OCI-LY3 (cell line): ENCODE measurements at regions not wholly inside any gene's neighbourhood (a gene's known extent, or its start where the extent isn't known, plus 50 kb on each side); places are given as distances from the start of the nearest gene placed in this dataset.

Experiments used
- H2AFZ ChIP-seq: fragments of 200-600, 300-600 bp; shearing (Covaris generic); 2 replicates; pipeline ENCODE4 v1.6.0; 2014; ENCODE audit warnings: antibody characterized with exemption, low read depth, low read length
- H3K27ac ChIP-seq: fragments of 200-600, 300-600 bp; sonication (generic); 2 replicates; pipeline ENCODE4 v1.5.1; 2014; ENCODE audit warnings: mild to moderate bottlenecking, low read length, moderate library complexity, mixed read lengths
- H3K27me3 ChIP-seq: fragments of 200-600, 300-600 bp; sonication (generic); 2 replicates; pipeline ENCODE4 v1.6.1; 2014; ENCODE audit warnings: low read depth, low read length, mixed read lengths
- H3K36me3 ChIP-seq: fragments of 200-600, 300-600 bp; sonication (generic); replicated peaks from 2 replicates; pipeline ENCODE3; 2014; ENCODE audit warnings: low read depth, low read length, mixed read lengths
- H3K4me1 ChIP-seq: fragments of 300-600, 200-600 bp; sonication (generic); 2 replicates; pipeline ENCODE4 v1.6.1; 2014; ENCODE audit warnings: low read length, mixed read lengths
- H3K4me2 ChIP-seq: fragments of 200-600, 300-600 bp; sonication (generic); 2 replicates; pipeline ENCODE4 v1.6.1; 2014; ENCODE audit warnings: low read length, mixed read lengths
- H3K4me3 ChIP-seq: fragments of 300-600, 200-600 bp; sonication (generic); 2 replicates; pipeline ENCODE4 v1.5.1; 2014; ENCODE audit warnings: antibody characterized with exemption, mild to moderate bottlenecking, low read length, moderate library complexity
- H3K79me2 ChIP-seq: fragments of 300-600, 200-600 bp; shearing (Covaris generic); 2 replicates; pipeline ENCODE4 v1.6.1; 2014; ENCODE audit warnings: mild to moderate bottlenecking, low read length, mixed read lengths
- H3K9ac ChIP-seq: fragments of 300-600, 200-600 bp; shearing (Covaris generic); 2 replicates; pipeline ENCODE4 v1.6.0; 2014; ENCODE audit warnings: mild to moderate bottlenecking, low read length, moderate library complexity
- H3K9me3 ChIP-seq: fragments of 200-600, 300-600 bp; shearing (Covaris generic); 2 replicates; pipeline ENCODE4 v1.6.1; 2014; ENCODE audit warnings: low read length, mixed read lengths; ENCODE audit not compliant: insufficient read depth
- H4K20me1 ChIP-seq: fragments of 200-600, 300-600 bp; sonication (generic); 2 replicates; pipeline ENCODE4 v1.6.1; 2016; ENCODE audit warnings: low read length, mixed read lengths; ENCODE audit not compliant: insufficient read depth
- CTCF ChIP-seq: fragments of 200-600, 300-600 bp; sonication (generic); IDR thresholded peaks from 2 replicates; pipeline ENCODE4 v1.5.1; 2014; ENCODE audit warnings: antibody characterized with exemption, low read length, low read depth
- EZH2phosphoT487 ChIP-seq: fragments of 200-600 bp; shearing (Covaris generic); IDR thresholded peaks from 2 replicates; pipeline ENCODE4 v1.6.1; 2018; ENCODE audit warnings: antibody characterized with exemption, mixed run types, low read depth

GRCh38 chr12:92290886-92291285 is 145.2 kb upstream of the BTG1 start:
- Histone ChIP-seq H3K79me2 (no peaks in the 10 kb centered on the region), H3K27me3 (no peaks in the 10 kb centered on the region), H4K20me1 (no peaks in the 10 kb centered on the region), H3K27ac (no peak overlapping the region), H3K9ac (no peak overlapping the region), H2AFZ (no peak overlapping the region), H3K4me2 (no peak overlapping the region), H3K9me3 (no peaks in the 10 kb centered on the region), H3K4me1 (peaks cover 14% of the 10 kb centered on the region), H3K4me3 (no peak overlapping the region), H3K36me3 (no peaks in the 10 kb centered on the region)
- no peak for TF ChIP-seq CTCF
- TF ChIP-seq EZH2phosphoT487 = no peak

- Histone ChIP-seq H2AFZ (no peak overlapping the region), H3K36me3 (no peaks in the 10 kb centered on the region), H3K4me2 (no peak overlapping the region), H3K79me2 (no peaks in the 10 kb centered on the region), H3K9me3 (no peaks in the 10 kb centered on the region), H3K4me3 (no peak overlapping the region), H4K20me1 (no peaks in the 10 kb centered on the region), H3K4me1 (peaks cover 14% of the 10 kb centered on the region), H3K27me3 (no peaks in the 10 kb centered on the region), H3K27ac (no peak overlapping the region), H3K9ac (no peak overlapping the region)
- TF ChIP-seq EZH2phosphoT487 (no peak), CTCF (no peak)
Measured at GRCh38 chr12:92290350-92290695, 144.7 kb upstream of the BTG1 start.

- no peak for TF ChIP-seq EZH2phosphoT487
- no peak overlapping the region for H3K9ac ChIP-seq
- H3K4me3 ChIP-seq = no peak overlapping the region
- H3K27ac ChIP-seq = no peak overlapping the region
- H3K9me3 ChIP-seq = no peaks in the 10 kb centered on the region
- H4K20me1 ChIP-seq = no peaks in the 10 kb centered on the region
- H3K4me2 ChIP-seq = no peak overlapping the region
- H2AFZ ChIP-seq = no peak overlapping the region
- H3K27me3 ChIP-seq = no peaks in the 10 kb centered on the region
- no peaks in the 10 kb centered on the region for H3K79me2 ChIP-seq
- peaks cover 14% of the 10 kb centered on the region for H3K4me1 ChIP-seq
- H3K36me3 ChIP-seq = no peaks in the 10 kb centered on the region
Measured at GRCh38 chr12:92289629-92290349, 144.1 kb upstream of the BTG1 start.

- Histone ChIP-seq H3K4me2 (peak overlapping the region; percentile 25), H3K27me3 (no peaks in the 10 kb centered on the region), H2AFZ (0 out of 2 replicates have a peak overlapping the region, but pooled peaks have one; percentile 19), H3K79me2 (no peaks in the 10 kb centered on the region), H3K27ac (peak overlapping the region; percentile 38), H3K9me3 (no peaks in the 10 kb centered on the region), H3K36me3 (no peaks in the 10 kb centered on the region), H3K9ac (0 out of 2 replicates have a peak overlapping the region, but pooled peaks have one; percentile 11), H4K20me1 (no peaks in the 10 kb centered on the region), H3K4me3 (no peak overlapping the region), H3K4me1 (peaks cover 14% of the 10 kb centered on the region)
- TF ChIP-seq EZH2phosphoT487 = no peak
- no peak for TF ChIP-seq CTCF
Measured at GRCh38 chr12:92288561-92288960, 142.9 kb upstream of the BTG1 start.
